Mesenchymal stem cell (in vitro differentiated cells and primary cell): ENCODE measurements at regions not wholly inside any gene's neighbourhood (a gene's known extent, or its start where the extent isn't known, plus 50 kb on each side); places are given as distances from the start of the nearest gene placed in this dataset.

Experiments used
- DNase-seq: peaks from one replicate; pipeline ENCODE4 v3.0.0-alpha.2; 2013
- H2AFZ ChIP-seq: one replicate; pipeline ENCODE4 v1.6.1; 2013; ENCODE audit warnings: low read depth, mild to moderate bottlenecking, control low read depth, inconsistent platforms, low read length, moderate library complexity
- H2AK5ac ChIP-seq: 2 replicates; pipeline ENCODE4 v1.6.1; 2013; ENCODE audit warnings: low read length, moderate library complexity, mild to moderate bottlenecking, inconsistent platforms; ENCODE audit not compliant: severe bottlenecking
- H2BK120ac ChIP-seq: one replicate; pipeline ENCODE4 v1.6.1; 2013; ENCODE audit warnings: low read depth, mild to moderate bottlenecking, inconsistent platforms, low read length, moderate library complexity
- H2BK12ac ChIP-seq, 2 experiments: one replicate each; pipeline ENCODE4 v1.6.1; 2013; ENCODE audit warnings: inconsistent platforms in 2 of 2, low read length in 2 of 2, mild to moderate bottlenecking in 2 of 2, moderate library complexity in 2 of 2, control low read depth in 1 of 2
- H2BK15ac ChIP-seq: one replicate; pipeline ENCODE4 v1.6.1; 2013; ENCODE audit warnings: mild to moderate bottlenecking, low read depth, inconsistent platforms; ENCODE audit not compliant: poor library complexity, severe bottlenecking
- H2BK5ac ChIP-seq: 2 replicates; pipeline ENCODE4 v1.6.1; 2013; ENCODE audit warnings: low read depth, mild to moderate bottlenecking, low read length, control low read depth, inconsistent platforms; ENCODE audit not compliant: poor library complexity, severe bottlenecking
- H3K14ac ChIP-seq, 2 experiments: one replicate each; pipeline ENCODE4 v1.6.1; 2013; ENCODE audit warnings: inconsistent platforms in 2 of 2, low read length in 2 of 2, control low read depth in 1 of 2, mild to moderate bottlenecking in 1 of 2, moderate library complexity in 1 of 2
- H3K18ac ChIP-seq, 2 experiments: one replicate each; pipeline ENCODE4 v1.6.1; 2013; ENCODE audit warnings: inconsistent platforms in 2 of 2, low read length in 2 of 2, control low read depth in 1 of 2, low read depth in 1 of 2, mild to moderate bottlenecking in 1 of 2
- H3K23ac ChIP-seq, 2 experiments: one replicate each; pipeline ENCODE4 v1.6.1; 2013; ENCODE audit warnings: inconsistent platforms in 2 of 2, low read length in 2 of 2, mild to moderate bottlenecking in 2 of 2, moderate library complexity in 2 of 2, control low read depth in 1 of 2
- H3K27ac ChIP-seq: 2 replicates; pipeline ENCODE4 v1.5.1; 2013; ENCODE audit warnings: mild to moderate bottlenecking, moderate library complexity, low read length, control low read depth, inconsistent platforms; ENCODE audit not compliant: poor library complexity, severe bottlenecking
- H3K27me3 ChIP-seq, 2 experiments: 2 replicates each; pipeline versions ENCODE4 v1.6.1 to v1.7.0; 2013; ENCODE audit warnings: low read length in 2 of 2, mild to moderate bottlenecking in 2 of 2, moderate library complexity in 2 of 2, control low read depth in 1 of 2, inconsistent platforms in 1 of 2; ENCODE audit not compliant: control insufficient read depth in 1 of 2, insufficient read depth in 1 of 2
- H3K36me3 ChIP-seq, 2 experiments: 2 replicates each; pipeline versions ENCODE4 v1.6.1 to v1.7.0; 2013; ENCODE audit warnings: low read length in 2 of 2, control low read depth in 1 of 2, inconsistent platforms in 1 of 2, low read depth in 1 of 2, mild to moderate bottlenecking in 1 of 2; ENCODE audit not compliant: insufficient read depth in 2 of 2, control insufficient read depth in 1 of 2
- H3K4ac ChIP-seq, 2 experiments: one replicate each; pipeline ENCODE4 v1.6.1; 2013; ENCODE audit warnings: inconsistent platforms in 2 of 2, low read length in 2 of 2, mild to moderate bottlenecking in 2 of 2, moderate library complexity in 2 of 2, control low read depth in 1 of 2, low read depth in 1 of 2
- H3K4me1 ChIP-seq: 2 replicates; pipeline ENCODE4 v1.6.1; 2013; ENCODE audit warnings: low read depth, low read length, control low read depth; ENCODE audit not compliant: control insufficient read depth, insufficient read depth
- H3K4me2 ChIP-seq: 2 replicates; pipeline ENCODE4 v1.6.1; 2013; ENCODE audit warnings: low read length, mild to moderate bottlenecking, inconsistent platforms; ENCODE audit not compliant: poor library complexity, severe bottlenecking
- H3K4me3 ChIP-seq, 2 experiments: 2 replicates each; pipeline versions ENCODE4 v1.5.1 to v1.7.0; 2013; ENCODE audit warnings: low read length in 2 of 2, mild to moderate bottlenecking in 2 of 2, control low read depth in 1 of 2, low read depth in 1 of 2; ENCODE audit not compliant: insufficient read depth in 1 of 2
- H3K79me1 ChIP-seq: replicated peaks from 2 replicates; pipeline ENCODE4 v1.6.1; 2013; ENCODE audit warnings: mild to moderate bottlenecking, control low read depth, low read length, inconsistent platforms; ENCODE audit not compliant: poor library complexity, severe bottlenecking
- H3K9ac ChIP-seq: 2 replicates; pipeline ENCODE4 v1.7.0; 2013; ENCODE audit warnings: mild to moderate bottlenecking, low read length, moderate library complexity
- H3K9me3 ChIP-seq: 2 replicates; pipeline ENCODE4 v1.7.0; 2013; ENCODE audit warnings: mild to moderate bottlenecking, low read length; ENCODE audit not compliant: control insufficient read depth
- H4K8ac ChIP-seq: one replicate; pipeline ENCODE4 v1.6.1; 2013; ENCODE audit warnings: inconsistent platforms, mild to moderate bottlenecking, low read length, moderate library complexity
- H4K91ac ChIP-seq: one replicate; pipeline ENCODE4 v1.6.1; 2013; ENCODE audit warnings: mild to moderate bottlenecking, low read length, inconsistent platforms
- WGBS: methylation state at CpG from one replicate; pipeline ENCODE4 v1.1.7; 2013; ENCODE audit warnings: mixed read lengths; 5-methylcytosine and 5-hydroxymethylcytosine counted together

DNA sequence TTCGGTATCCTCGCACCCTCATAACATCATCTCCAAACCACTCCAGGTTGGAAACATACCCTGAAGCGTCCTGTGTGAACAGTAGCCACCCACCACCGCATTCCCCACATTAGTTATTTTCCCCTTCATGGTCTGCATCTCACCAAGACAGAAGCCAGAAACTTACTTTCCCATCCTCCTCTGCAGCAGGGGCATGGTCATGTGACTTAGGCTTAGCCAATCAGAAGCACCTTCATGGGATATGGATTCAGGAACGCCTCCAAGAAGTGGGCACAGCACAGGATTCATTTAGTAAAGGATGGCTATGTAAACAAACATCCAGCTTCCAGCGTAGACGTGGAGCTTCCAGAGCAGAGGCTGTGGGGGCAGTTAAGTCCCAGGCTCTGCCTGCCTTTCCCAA, 130.3 kb downstream of the AXIN2 start:
- H4K8ac ChIP-seq: no peak overlapping the region
- H3K27ac ChIP-seq: no peak overlapping the region
- H2BK120ac ChIP-seq: no peak overlapping the region
- H3K9me3 ChIP-seq: peaks cover 13% of the 10 kb centered on the region
- no peak overlapping the region for H3K4ac ChIP-seq
- no peak for DNase-seq
- no peak overlapping the region for H3K14ac ChIP-seq
- H4K91ac ChIP-seq: no peak overlapping the region
- H3K23ac ChIP-seq: no peak overlapping the region
- H2AFZ ChIP-seq: no peak overlapping the region
- 83% methylated on average over 7 of the region's 7 CpGs for WGBS
- H3K18ac ChIP-seq: no peak overlapping the region
- H2BK5ac ChIP-seq: no peak overlapping the region
- no peak overlapping the region for H3K9ac ChIP-seq
- H3K36me3 ChIP-seq: no peaks in the 10 kb centered on the region
- no peak overlapping the region for H2AK5ac ChIP-seq
- H3K27me3 ChIP-seq: peaks cover 5 to 18% of the 10 kb centered on the region in 2 experiments
- no peak overlapping the region for H3K4me2 ChIP-seq
- H3K79me1 ChIP-seq: no peaks in the 10 kb centered on the region
- no peak overlapping the region for H3K4me3 ChIP-seq
- H2BK12ac ChIP-seq: no peak overlapping the region
- no peaks in the 10 kb centered on the region for H3K4me1 ChIP-seq
- H2BK15ac ChIP-seq: no peak overlapping the region

DNA sequence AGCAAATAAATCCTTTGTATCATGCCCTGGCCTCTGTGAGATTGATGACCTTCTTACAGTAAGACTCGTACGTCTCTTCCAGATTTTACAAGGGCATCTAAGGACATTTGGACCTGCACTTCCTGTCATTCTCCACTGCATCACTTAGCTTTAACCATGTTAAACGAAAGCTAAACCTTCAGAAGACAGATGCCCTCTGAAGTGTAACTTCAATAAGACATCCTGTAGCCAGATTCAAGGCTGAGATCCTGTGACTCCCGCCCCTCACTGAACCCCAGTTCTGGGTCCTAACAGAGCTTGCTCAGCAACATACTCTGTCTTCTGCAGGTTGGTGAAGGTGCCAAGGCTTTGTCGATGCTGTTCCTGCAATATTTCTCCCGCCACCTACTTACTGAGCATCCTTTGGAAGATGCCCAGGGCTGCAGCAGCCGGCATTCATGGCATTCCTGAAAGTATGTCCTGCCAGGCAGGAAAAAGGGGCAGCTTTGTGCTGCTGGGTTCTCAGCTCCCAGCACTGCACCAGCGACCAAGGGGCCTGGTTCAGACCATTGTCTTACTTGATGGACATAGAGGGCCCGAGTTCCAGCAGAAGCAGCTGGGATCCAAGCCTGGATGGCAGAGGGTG, 131.1 kb downstream of the AXIN2 start:
- Histone ChIP-seq H2AK5ac (no peak overlapping the region), H3K9me3 (peaks cover 15% of the 10 kb centered on the region), H3K23ac (peak overlapping the region in 1 of 2 experiments; percentile 31), H3K27ac (no peak overlapping the region), H3K9ac (no peak overlapping the region), H3K4me1 (no peaks in the 10 kb centered on the region), H2BK120ac (no peak overlapping the region), H3K14ac (no peak overlapping the region), H3K4me3 (no peak overlapping the region), H4K91ac (no peak overlapping the region), H3K36me3 (no peaks in the 10 kb centered on the region), H2BK15ac (no peak overlapping the region), H3K18ac (no peak overlapping the region), H3K4me2 (no peak overlapping the region), H3K79me1 (no peaks in the 10 kb centered on the region), H2BK12ac (no peak overlapping the region), H3K4ac (no peak overlapping the region), H3K27me3 (peaks cover 5 to 15% of the 10 kb centered on the region in 2 experiments), H2AFZ (no peak overlapping the region), H2BK5ac (no peak overlapping the region), H4K8ac (no peak overlapping the region)
- WGBS: 77% methylated on average over 9 of the region's 9 CpGs
- no peak for DNase-seq

DNA sequence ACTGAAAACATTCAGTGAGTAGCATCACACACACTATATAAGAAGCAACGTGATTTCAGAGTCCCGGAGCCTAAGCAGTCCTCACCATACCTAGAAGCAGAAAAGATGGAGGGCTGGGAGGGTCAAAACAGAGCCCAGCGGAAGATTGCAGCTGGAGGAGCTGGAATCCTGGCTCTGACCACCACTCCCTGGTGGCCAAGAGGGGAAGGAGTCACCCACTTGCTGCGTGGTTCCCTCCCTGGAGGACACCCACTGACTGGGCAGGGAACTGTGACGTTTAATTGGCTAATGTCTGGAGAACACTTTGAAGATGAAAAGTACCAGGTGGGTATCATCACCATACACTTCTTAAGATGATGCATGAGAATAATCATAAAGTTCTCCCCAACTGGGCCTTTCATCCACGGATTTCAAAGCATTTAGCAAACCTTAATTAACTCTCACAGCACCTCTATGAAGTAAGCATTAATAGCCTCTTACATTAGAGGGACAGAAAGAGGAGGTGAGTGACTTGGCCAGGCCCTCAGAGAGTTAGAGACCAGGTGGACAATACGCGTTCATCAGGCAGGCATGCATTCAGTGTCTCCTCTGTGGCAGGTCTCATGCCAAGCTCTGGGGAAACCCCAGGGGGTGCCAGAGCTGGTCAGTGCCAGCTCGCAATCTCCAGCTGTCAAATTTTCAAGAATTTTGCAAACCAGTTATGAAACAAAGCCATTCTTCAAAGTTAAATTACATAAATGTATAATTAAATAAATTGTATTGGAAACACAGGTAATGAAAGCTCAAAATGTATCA, 137.9 kb downstream of the AXIN2 start:
- WGBS: 71% methylated on average over 7 of the region's 9 CpGs
- H4K8ac ChIP-seq: no peak overlapping the region
- H3K27me3 ChIP-seq: peaks cover 0 to 10% of the 10 kb centered on the region in 2 experiments
- no peak overlapping the region for H3K14ac ChIP-seq
- DNase-seq: no peak
- H3K9ac ChIP-seq: no peak overlapping the region
- peaks cover 4% of the 10 kb centered on the region for H3K9me3 ChIP-seq
- no peak overlapping the region for H3K4ac ChIP-seq
- H3K27ac ChIP-seq: no peak overlapping the region
- H2BK120ac ChIP-seq: no peak overlapping the region
- peaks cover 1% of the 10 kb centered on the region for H3K4me1 ChIP-seq
- H3K23ac ChIP-seq: no peak overlapping the region
- H3K4me2 ChIP-seq: no peak overlapping the region
- no peaks in the 10 kb centered on the region for H3K36me3 ChIP-seq
- H3K18ac ChIP-seq: no peak overlapping the region
- H2BK5ac ChIP-seq: no peak overlapping the region
- H2AK5ac ChIP-seq: no peak overlapping the region
- H2AFZ ChIP-seq: no peak overlapping the region
- H4K91ac ChIP-seq: no peak overlapping the region
- no peaks in the 10 kb centered on the region for H3K79me1 ChIP-seq
- no peak overlapping the region for H2BK15ac ChIP-seq
- H2BK12ac ChIP-seq: no peak overlapping the region
- H3K4me3 ChIP-seq: no peak overlapping the region

DNA sequence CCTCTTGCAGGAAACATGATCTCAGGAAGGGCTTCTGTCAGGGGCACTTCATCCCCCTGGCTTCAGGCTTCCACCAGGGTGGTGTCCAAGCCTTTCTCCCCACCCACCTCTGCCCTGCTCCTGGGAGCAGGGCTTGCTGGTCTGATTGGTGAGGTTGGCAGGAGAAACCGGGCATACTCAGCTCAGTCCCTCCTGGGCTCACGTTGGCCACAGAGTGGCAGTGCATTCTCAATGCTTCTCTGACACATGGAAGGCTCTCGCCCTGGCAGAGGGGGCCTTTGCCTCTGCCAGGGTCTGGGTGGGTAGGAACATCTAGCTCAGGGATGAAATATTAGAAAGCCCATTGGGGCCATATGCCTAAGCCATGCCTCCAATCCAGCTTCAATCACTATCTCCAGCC, 142.8 kb downstream of the AXIN2 start:
- H2BK5ac ChIP-seq: no peak overlapping the region
- H3K14ac ChIP-seq: no peak overlapping the region
- no peak overlapping the region for H4K8ac ChIP-seq
- 77% methylated on average over 2 of the region's 3 CpGs for WGBS
- peaks cover 0 to 4% of the 10 kb centered on the region in 2 experiments for H3K27me3 ChIP-seq
- peaks cover 4% of the 10 kb centered on the region for H3K4me1 ChIP-seq
- H4K91ac ChIP-seq: no peak overlapping the region
- H3K27ac ChIP-seq: no peak overlapping the region
- H2BK12ac ChIP-seq: no peak overlapping the region
- no peak overlapping the region for H2BK15ac ChIP-seq
- H3K4me3 ChIP-seq: no peak overlapping the region
- H3K4me2 ChIP-seq: no peak overlapping the region
- no peak overlapping the region for H3K9ac ChIP-seq
- no peak overlapping the region for H3K23ac ChIP-seq
- no peak overlapping the region for H3K18ac ChIP-seq
- H3K9me3 ChIP-seq: no peaks in the 10 kb centered on the region
- no peak overlapping the region for H2AFZ ChIP-seq
- no peaks in the 10 kb centered on the region for H3K36me3 ChIP-seq
- no peak overlapping the region for H2AK5ac ChIP-seq
- DNase-seq: no peak
- no peak overlapping the region for H2BK120ac ChIP-seq
- no peaks in the 10 kb centered on the region for H3K79me1 ChIP-seq
- no peak overlapping the region for H3K4ac ChIP-seq
